GM19324 (cell line): ENCODE measurements at regions not wholly inside any gene's neighbourhood (a gene's known extent, or its start where the extent isn't known, plus 50 kb on each side); places are given as distances from the start of the nearest gene placed in this dataset.
A peak's percentile ranks its signal among the peaks of the same experiment; 100 is the strongest.

ENCODE experiments used
- ATAC-seq: cut with Tn5 transposase; IDR thresholded peaks from one replicate; pipeline ENCODE4 v1.9.1; 2021; ENCODE audit warnings: mild to moderate bottlenecking, moderate library complexity; ENCODE audit not compliant: unreplicated experiment, low FRiP score

GRCh38 chr10:85508159-85508558 is 858.4 kb downstream of the GRID1 start:
- no peak for ATAC-seq

GRCh38 chr10:85510682-85511081 is 855.9 kb downstream of the GRID1 start:
- ATAC-seq, result no peak

- no peak for ATAC-seq
These were observed 853.2 kb downstream of the GRID1 start for GRCh38 chr10:85513436-85513835.

GRCh38 chr10:85515316-85515715 is 851.3 kb downstream of the GRID1 start:
- ATAC-seq, result no peak

GRCh38 chr10:85524001-85524666 is 842.5 kb downstream of the GRID1 start:
- ATAC-seq, result no peak

GRCh38 chr10:85527616-85528317 is 838.8 kb downstream of the GRID1 start:
- ATAC-seq, result no peak

- ATAC-seq, result no peak
These were observed 838.3 kb downstream of the GRID1 start for GRCh38 chr10:85528318-85528652.

GRCh38 chr10:85531706-85532105 is 834.9 kb downstream of the GRID1 start:
- no peak for ATAC-seq

- ATAC-seq, result no peak
These were observed 833.8 kb downstream of the GRID1 start for GRCh38 chr10:85532773-85533172.

GRCh38 chr10:85535926-85536325 is 830.7 kb downstream of the GRID1 start:
- ATAC-seq, result no peak

- ATAC-seq, result no peak
These were observed 829.0 kb downstream of the GRID1 start for GRCh38 chr10:85537561-85537960.

- no peak for ATAC-seq
These were observed 828.0 kb downstream of the GRID1 start for GRCh38 chr10:85538601-85539000.

GRCh38 chr10:85542152-85542551 is 824.4 kb downstream of the GRID1 start:
- no peak for ATAC-seq

- no peak for ATAC-seq
These were observed 823.5 kb downstream of the GRID1 start for GRCh38 chr10:85542936-85543730.

GRCh38 chr10:85544956-85545355 is 821.6 kb downstream of the GRID1 start:
- no peak for ATAC-seq

GRCh38 chr10:85545874-85546273 is 820.7 kb downstream of the GRID1 start:
- no peak for ATAC-seq

GRCh38 chr10:85547460-85548023 is 819.1 kb downstream of the GRID1 start:
- ATAC-seq, result no peak

GRCh38 chr10:85548034-85548433 is 818.6 kb downstream of the GRID1 start:
- ATAC-seq, result peak; percentile 83
